CD1c-positive myeloid dendritic cell (primary cell): ENCODE measurements at regions not wholly inside any gene's neighbourhood (a gene's known extent, or its start where the extent isn't known, plus 50 kb on each side); places are given as distances from the start of the nearest gene placed in this dataset.

Source experiments
- DNase-seq: peaks from one replicate; pipeline ENCODE4 v3.0.0-alpha.2; 2016; ENCODE audit errors: extremely low spot score

- DNase-seq: no peak
Measured at GRCh38 chr1:29651684-29652665, 415.7 kb downstream of the PTPRU start.

- DNase-seq: no peak
Measured at GRCh38 chr1:29651246-29651645, 414.9 kb downstream of the PTPRU start.

GRCh38 chr1:29650476-29650875 lies 414.2 kb downstream of the PTPRU start:
- DNase-seq: no peak

- DNase-seq: no peak
Measured at GRCh38 chr1:29650041-29650400, 413.7 kb downstream of the PTPRU start.

GRCh38 chr1:29649189-29650040 lies 413.1 kb downstream of the PTPRU start:
- no peak for DNase-seq

- no peak for DNase-seq
Measured at GRCh38 chr1:29648798-29649188, 412.5 kb downstream of the PTPRU start.

- DNase-seq: no peak
Measured at GRCh38 chr1:29648026-29648425, 411.7 kb downstream of the PTPRU start.

GRCh38 chr1:29647581-29647980 lies 411.3 kb downstream of the PTPRU start:
- DNase-seq: no peak

- no peak for DNase-seq
Measured at GRCh38 chr1:29646161-29646775, 409.9 kb downstream of the PTPRU start.

- DNase-seq: no peak
Measured at GRCh38 chr1:29645586-29645985, 409.3 kb downstream of the PTPRU start.

- DNase-seq: no peak
Measured at GRCh38 chr1:29644812-29645211, 408.5 kb downstream of the PTPRU start.

- DNase-seq: no peak
Measured at GRCh38 chr1:29643838-29644440, 407.6 kb downstream of the PTPRU start.

- DNase-seq: no peak
Measured at GRCh38 chr1:29643281-29643680, 407.0 kb downstream of the PTPRU start.

- DNase-seq: no peak
Measured at GRCh38 chr1:29642519-29642918, 406.2 kb downstream of the PTPRU start.

GRCh38 chr1:29641921-29642320 lies 405.6 kb downstream of the PTPRU start:
- no peak for DNase-seq

GRCh38 chr1:29640428-29640785 lies 404.1 kb downstream of the PTPRU start:
- no peak for DNase-seq

- no peak for DNase-seq
Measured at GRCh38 chr1:29639741-29640427, 403.6 kb downstream of the PTPRU start.

GRCh38 chr1:29639156-29639736 lies 402.9 kb downstream of the PTPRU start:
- no peak for DNase-seq

GRCh38 chr1:29638281-29638680 lies 402.0 kb downstream of the PTPRU start:
- no peak for DNase-seq

GRCh38 chr1:29636936-29637335 lies 400.6 kb downstream of the PTPRU start:
- no peak for DNase-seq
